ENCODE measurements at regions not wholly inside any gene's neighbourhood (a gene's known extent, or its start where the extent isn't known, plus 50 kb on each side); places are given as distances from the start of the nearest gene placed in this dataset.

DNA sequence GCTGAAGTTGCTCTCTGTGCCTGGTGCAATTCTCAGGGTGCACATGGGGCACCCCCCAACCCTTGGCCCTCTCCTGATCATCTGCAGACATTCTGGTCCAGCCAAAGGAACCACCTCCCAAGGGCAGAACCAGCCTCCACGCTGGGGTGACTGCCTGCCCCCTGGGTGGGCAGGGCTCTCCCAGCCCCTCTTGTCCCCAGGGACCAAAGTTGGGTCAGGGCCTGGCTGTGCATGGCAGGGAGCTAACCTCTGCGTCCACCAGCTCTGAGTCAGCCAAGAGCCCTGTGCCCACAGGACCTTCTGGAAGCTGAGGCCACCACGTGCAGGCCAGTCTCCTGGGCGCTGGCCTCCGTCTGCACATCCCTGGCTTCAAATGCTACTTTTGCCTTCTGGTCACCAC is 101.9 kb downstream of the SIK1 start:
- no peaks in the 10 kb centered on the region for H3K4me1 ChIP-seq (ENCODE audit: insufficient read depth)
- no peak overlapping the region for H3K27ac ChIP-seq (ENCODE audit: low read depth)
- Mint-ChIP-seq H3K27ac (no peak overlapping the region), H3K27me3 (ENCODE audit: insufficient read depth, low read depth, poor library complexity) (peaks cover 8% of the 10 kb centered on the region), H3K4me3 (no peak overlapping the region), H3K9me3 (no peaks in the 10 kb centered on the region; the same call in 2 of the 3 replicates), H3K4me1 (peaks cover 10% of the 10 kb centered on the region), H3K36me3 (ENCODE audit: low read depth) (no peaks in the 10 kb centered on the region)
- H3F3A ChIP-seq (replicated peaks; ENCODE audit: low read depth), result no peaks in the 10 kb centered on the region
- no peak for DNase-seq (ENCODE audit: low spot score)
- ATAC-seq, result no peak
- H3K36me3 ChIP-seq (ENCODE audit: insufficient read depth), result no peaks in the 10 kb centered on the region
- H3K4me2 ChIP-seq, result no peak overlapping the region
- TF ChIP-seq JUNB (IDR thresholded peaks at IDR 0.05; ENCODE audit: unreplicated experiment) (no peak), ZNF331 (CRISPR knock-in tag; IDR thresholded peaks at IDR 0.05; ENCODE audit: low read depth) (no peak)
- TF ChIP-seq, protein P1, sequence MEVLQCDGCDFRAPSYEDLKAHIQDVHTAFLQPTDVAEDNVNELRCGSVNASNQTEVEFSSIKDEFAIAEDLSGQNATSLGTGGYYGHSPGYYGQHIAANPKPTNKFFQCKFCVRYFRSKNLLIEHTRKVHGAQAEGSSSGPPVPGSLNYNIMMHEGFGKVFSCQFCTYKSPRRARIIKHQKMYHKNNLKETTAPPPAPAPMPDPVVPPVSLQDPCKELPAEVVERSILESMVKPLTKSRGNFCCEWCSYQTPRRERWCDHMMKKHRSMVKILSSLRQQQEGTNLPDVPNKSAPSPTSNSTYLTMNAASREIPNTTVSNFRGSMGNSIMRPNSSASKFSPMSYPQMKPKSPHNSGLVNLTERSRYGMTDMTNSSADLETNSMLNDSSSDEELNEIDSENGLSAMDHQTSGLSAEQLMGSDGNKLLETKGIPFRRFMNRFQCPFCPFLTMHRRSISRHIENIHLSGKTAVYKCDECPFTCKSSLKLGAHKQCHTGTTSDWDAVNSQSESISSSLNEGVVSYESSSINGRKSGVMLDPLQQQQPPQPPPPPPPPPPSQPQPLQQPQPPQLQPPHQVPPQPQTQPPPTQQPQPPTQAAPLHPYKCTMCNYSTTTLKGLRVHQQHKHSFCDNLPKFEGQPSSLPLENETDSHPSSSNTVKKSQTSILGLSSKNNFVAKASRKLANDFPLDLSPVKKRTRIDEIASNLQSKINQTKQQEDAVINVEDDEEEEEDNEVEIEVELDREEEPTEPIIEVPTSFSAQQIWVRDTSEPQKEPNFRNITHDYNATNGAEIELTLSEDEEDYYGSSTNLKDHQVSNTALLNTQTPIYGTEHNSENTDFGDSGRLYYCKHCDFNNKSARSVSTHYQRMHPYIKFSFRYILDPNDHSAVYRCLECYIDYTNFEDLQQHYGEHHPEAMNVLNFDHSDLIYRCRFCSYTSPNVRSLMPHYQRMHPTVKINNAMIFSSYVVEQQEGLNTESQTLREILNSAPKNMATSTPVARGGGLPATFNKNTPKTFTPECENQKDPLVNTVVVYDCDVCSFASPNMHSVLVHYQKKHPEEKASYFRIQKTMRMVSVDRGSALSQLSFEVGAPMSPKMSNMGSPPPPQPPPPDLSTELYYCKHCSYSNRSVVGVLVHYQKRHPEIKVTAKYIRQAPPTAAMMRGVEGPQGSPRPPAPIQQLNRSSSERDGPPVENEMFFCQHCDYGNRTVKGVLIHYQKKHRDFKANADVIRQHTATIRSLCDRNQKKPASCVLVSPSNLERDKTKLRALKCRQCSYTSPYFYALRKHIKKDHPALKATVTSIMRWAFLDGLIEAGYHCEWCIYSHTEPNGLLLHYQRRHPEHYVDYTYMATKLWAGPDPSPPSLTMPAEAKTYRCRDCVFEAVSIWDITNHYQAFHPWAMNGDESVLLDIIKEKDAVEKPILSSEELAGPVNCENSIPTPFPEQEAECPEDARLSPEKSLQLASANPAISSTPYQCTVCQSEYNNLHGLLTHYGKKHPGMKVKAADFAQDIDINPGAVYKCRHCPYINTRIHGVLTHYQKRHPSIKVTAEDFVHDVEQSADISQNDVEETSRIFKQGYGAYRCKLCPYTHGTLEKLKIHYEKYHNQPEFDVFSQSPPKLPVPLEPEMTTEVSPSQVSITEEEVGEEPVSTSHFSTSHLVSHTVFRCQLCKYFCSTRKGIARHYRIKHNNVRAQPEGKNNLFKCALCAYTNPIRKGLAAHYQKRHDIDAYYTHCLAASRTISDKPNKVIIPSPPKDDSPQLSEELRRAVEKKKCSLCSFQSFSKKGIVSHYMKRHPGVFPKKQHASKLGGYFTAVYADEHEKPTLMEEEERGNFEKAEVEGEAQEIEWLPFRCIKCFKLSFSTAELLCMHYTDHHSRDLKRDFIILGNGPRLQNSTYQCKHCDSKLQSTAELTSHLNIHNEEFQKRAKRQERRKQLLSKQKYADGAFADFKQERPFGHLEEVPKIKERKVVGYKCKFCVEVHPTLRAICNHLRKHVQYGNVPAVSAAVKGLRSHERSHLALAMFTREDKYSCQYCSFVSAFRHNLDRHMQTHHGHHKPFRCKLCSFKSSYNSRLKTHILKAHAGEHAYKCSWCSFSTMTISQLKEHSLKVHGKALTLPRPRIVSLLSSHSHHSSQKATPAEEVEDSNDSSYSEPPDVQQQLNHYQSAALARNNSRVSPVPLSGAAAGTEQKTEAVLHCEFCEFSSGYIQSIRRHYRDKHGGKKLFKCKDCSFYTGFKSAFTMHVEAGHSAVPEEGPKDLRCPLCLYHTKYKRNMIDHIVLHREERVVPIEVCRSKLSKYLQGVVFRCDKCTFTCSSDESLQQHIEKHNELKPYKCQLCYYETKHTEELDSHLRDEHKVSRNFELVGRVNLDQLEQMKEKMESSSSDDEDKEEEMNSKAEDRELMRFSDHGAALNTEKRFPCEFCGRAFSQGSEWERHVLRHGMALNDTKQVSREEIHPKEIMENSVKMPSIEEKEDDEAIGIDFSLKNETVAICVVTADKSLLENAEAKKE (CRISPR knock-in tag; IDR thresholded peaks at IDR 0.05), result no peak
- H3K4me3 ChIP-seq, result no peak overlapping the region
- no peaks in the 10 kb centered on the region for H4K20me1 ChIP-seq (replicated peaks; ENCODE audit: insufficient read depth)
- no peaks in the 10 kb centered on the region for H3K9me2 ChIP-seq (ENCODE audit: insufficient read depth)
- H3K79me2 ChIP-seq (replicated peaks; ENCODE audit: insufficient read depth), result no peaks in the 10 kb centered on the region
- no peaks in the 10 kb centered on the region for H3K27me3 ChIP-seq (ENCODE audit: insufficient read depth)
- H2AFZ ChIP-seq, result no peak overlapping the region

DNA sequence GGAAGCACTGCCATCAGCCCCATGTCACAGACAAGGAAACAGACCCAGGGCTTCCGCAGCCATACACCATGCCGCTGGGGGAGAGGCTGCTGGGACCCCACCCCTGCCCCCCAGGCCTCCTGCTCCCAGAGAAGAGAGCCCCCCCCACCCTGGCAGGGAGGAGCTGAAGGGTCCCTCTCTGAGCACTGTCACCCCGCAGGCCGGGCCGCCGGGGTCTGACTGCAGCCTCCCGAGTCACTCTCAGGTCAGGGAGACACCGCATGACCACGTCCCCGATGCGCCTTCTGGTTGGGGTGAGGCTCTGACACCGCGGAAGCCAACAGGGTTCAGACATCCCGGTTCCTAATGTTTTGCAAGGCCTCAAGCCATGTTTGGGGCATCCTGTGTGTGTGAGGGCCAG is 102.3 kb downstream of the SIK1 start:
- Histone ChIP-seq H3K27me3 (ENCODE audit: insufficient read depth) (no peaks in the 10 kb centered on the region), H3K79me2 (replicated peaks; ENCODE audit: insufficient read depth) (no peaks in the 10 kb centered on the region), H3K9me2 (ENCODE audit: insufficient read depth) (no peaks in the 10 kb centered on the region), H3K4me1 (ENCODE audit: insufficient read depth) (no peaks in the 10 kb centered on the region), H2AFZ (no peak overlapping the region), H3K36me3 (ENCODE audit: insufficient read depth) (no peaks in the 10 kb centered on the region), H3K4me2 (no peak overlapping the region), H3K4me3 (no peak overlapping the region), H3F3A (replicated peaks; ENCODE audit: low read depth) (no peaks in the 10 kb centered on the region), H3K27ac (ENCODE audit: low read depth) (no peak overlapping the region), H4K20me1 (replicated peaks; ENCODE audit: insufficient read depth) (no peaks in the 10 kb centered on the region)
- DNase-seq (ENCODE audit: low spot score) (no peak), ATAC-seq (no peak)
- no peak overlapping the region for H3K4me3 Mint-ChIP-seq
- no peaks in the 10 kb centered on the region for H3K36me3 Mint-ChIP-seq (ENCODE audit: low read depth)
- H3K4me1 Mint-ChIP-seq, result peaks cover 10% of the 10 kb centered on the region
- peaks cover 10% of the 10 kb centered on the region for H3K27me3 Mint-ChIP-seq (ENCODE audit: insufficient read depth, low read depth, poor library complexity)
- no peak overlapping the region for H3K27ac Mint-ChIP-seq
- H3K9me3 Mint-ChIP-seq, result no peaks in the 10 kb centered on the region; the same call in 2 of the 3 replicates
- TF ChIP-seq EZH2 (IDR thresholded peaks at IDR 0.05; ENCODE audit: low read depth, unreplicated experiment), result no peak
- no peak for TF ChIP-seq EZH2phosphoT487 (IDR thresholded peaks at IDR 0.05; ENCODE audit: unreplicated experiment)
- TF ChIP-seq NANOG (IDR thresholded peaks at IDR 0.05; ENCODE audit: borderline replicate concordance), result no peak
- TF ChIP-seq, protein P2, sequence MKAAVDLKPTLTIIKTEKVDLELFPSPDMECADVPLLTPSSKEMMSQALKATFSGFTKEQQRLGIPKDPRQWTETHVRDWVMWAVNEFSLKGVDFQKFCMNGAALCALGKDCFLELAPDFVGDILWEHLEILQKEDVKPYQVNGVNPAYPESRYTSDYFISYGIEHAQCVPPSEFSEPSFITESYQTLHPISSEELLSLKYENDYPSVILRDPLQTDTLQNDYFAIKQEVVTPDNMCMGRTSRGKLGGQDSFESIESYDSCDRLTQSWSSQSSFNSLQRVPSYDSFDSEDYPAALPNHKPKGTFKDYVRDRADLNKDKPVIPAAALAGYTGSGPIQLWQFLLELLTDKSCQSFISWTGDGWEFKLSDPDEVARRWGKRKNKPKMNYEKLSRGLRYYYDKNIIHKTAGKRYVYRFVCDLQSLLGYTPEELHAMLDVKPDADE (IDR thresholded peaks at IDR 0.05), result no peak
- TF ChIP-seq, protein P3, sequence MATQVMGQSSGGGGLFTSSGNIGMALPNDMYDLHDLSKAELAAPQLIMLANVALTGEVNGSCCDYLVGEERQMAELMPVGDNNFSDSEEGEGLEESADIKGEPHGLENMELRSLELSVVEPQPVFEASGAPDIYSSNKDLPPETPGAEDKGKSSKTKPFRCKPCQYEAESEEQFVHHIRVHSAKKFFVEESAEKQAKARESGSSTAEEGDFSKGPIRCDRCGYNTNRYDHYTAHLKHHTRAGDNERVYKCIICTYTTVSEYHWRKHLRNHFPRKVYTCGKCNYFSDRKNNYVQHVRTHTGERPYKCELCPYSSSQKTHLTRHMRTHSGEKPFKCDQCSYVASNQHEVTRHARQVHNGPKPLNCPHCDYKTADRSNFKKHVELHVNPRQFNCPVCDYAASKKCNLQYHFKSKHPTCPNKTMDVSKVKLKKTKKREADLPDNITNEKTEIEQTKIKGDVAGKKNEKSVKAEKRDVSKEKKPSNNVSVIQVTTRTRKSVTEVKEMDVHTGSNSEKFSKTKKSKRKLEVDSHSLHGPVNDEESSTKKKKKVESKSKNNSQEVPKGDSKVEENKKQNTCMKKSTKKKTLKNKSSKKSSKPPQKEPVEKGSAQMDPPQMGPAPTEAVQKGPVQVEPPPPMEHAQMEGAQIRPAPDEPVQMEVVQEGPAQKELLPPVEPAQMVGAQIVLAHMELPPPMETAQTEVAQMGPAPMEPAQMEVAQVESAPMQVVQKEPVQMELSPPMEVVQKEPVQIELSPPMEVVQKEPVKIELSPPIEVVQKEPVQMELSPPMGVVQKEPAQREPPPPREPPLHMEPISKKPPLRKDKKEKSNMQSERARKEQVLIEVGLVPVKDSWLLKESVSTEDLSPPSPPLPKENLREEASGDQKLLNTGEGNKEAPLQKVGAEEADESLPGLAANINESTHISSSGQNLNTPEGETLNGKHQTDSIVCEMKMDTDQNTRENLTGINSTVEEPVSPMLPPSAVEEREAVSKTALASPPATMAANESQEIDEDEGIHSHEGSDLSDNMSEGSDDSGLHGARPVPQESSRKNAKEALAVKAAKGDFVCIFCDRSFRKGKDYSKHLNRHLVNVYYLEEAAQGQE (IDR thresholded peaks at IDR 0.05; ENCODE audit: unreplicated experiment), result no peak

Data from GM23338 (cell line).